ENCODE measurements at regions not wholly inside any gene's neighbourhood (a gene's known extent, or its start where the extent isn't known, plus 50 kb on each side); places are given as distances from the start of the nearest gene placed in this dataset.

DNA sequence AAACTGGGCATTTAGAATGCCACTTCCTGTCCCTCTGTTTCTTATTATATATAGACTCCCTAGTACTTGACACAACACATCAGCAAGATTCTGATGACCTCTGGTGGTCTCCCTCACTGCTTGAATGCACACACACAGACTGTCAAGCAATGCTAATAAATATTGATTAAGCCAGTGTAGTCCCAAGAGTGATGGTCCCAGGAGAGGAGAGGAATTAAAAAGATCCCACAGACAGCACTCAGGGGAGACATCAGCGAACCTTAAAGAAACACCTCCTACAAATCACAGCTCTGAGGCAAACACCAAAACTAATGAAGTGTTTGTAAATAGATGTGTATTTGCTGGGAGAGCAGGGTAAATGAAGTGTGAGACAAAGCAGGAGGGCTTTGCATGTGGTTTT, 1291.2 kb downstream of the XPNPEP1 start (continued):
- TF ChIP-seq, protein P1, sequence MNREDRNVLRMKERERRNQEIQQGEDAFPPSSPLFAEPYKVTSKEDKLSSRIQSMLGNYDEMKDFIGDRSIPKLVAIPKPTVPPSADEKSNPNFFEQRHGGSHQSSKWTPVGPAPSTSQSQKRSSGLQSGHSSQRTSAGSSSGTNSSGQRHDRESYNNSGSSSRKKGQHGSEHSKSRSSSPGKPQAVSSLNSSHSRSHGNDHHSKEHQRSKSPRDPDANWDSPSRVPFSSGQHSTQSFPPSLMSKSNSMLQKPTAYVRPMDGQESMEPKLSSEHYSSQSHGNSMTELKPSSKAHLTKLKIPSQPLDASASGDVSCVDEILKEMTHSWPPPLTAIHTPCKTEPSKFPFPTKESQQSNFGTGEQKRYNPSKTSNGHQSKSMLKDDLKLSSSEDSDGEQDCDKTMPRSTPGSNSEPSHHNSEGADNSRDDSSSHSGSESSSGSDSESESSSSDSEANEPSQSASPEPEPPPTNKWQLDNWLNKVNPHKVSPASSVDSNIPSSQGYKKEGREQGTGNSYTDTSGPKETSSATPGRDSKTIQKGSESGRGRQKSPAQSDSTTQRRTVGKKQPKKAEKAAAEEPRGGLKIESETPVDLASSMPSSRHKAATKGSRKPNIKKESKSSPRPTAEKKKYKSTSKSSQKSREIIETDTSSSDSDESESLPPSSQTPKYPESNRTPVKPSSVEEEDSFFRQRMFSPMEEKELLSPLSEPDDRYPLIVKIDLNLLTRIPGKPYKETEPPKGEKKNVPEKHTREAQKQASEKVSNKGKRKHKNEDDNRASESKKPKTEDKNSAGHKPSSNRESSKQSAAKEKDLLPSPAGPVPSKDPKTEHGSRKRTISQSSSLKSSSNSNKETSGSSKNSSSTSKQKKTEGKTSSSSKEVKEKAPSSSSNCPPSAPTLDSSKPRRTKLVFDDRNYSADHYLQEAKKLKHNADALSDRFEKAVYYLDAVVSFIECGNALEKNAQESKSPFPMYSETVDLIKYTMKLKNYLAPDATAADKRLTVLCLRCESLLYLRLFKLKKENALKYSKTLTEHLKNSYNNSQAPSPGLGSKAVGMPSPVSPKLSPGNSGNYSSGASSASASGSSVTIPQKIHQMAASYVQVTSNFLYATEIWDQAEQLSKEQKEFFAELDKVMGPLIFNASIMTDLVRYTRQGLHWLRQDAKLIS (CRISPR knock-in tag; IDR thresholded peaks at IDR 0.05; ENCODE audit: borderline replicate concordance): no peak
- TF ChIP-seq, protein P2, sequence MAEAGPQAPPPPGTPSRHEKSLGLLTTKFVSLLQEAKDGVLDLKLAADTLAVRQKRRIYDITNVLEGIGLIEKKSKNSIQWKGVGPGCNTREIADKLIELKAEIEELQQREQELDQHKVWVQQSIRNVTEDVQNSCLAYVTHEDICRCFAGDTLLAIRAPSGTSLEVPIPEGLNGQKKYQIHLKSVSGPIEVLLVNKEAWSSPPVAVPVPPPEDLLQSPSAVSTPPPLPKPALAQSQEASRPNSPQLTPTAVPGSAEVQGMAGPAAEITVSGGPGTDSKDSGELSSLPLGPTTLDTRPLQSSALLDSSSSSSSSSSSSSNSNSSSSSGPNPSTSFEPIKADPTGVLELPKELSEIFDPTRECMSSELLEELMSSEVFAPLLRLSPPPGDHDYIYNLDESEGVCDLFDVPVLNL (CRISPR knock-in tag; IDR thresholded peaks at IDR 0.05; ENCODE audit: borderline replicate concordance, low read depth): no peak
- TF ChIP-seq, protein P3, sequence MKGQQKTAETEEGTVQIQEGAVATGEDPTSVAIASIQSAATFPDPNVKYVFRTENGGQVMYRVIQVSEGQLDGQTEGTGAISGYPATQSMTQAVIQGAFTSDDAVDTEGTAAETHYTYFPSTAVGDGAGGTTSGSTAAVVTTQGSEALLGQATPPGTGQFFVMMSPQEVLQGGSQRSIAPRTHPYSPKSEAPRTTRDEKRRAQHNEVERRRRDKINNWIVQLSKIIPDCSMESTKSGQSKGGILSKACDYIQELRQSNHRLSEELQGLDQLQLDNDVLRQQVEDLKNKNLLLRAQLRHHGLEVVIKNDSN (CRISPR knock-in tag; IDR thresholded peaks at IDR 0.05): no peak
- TF ChIP-seq NFE2L1 (CRISPR knock-in tag; IDR thresholded peaks at IDR 0.05) (no peak), RELA (CRISPR knock-in tag; IDR thresholded peaks at IDR 0.05; ENCODE audit: borderline replicate concordance) (no peak), NR1H2 (CRISPR knock-in tag; IDR thresholded peaks at IDR 0.05) (no peak), FOXP1 (CRISPR knock-in tag; IDR thresholded peaks at IDR 0.05; ENCODE audit: borderline replicate concordance) (no peak), MXD4 (CRISPR knock-in tag; IDR thresholded peaks at IDR 0.05; ENCODE audit: borderline replicate concordance) (no peak)

DNA sequence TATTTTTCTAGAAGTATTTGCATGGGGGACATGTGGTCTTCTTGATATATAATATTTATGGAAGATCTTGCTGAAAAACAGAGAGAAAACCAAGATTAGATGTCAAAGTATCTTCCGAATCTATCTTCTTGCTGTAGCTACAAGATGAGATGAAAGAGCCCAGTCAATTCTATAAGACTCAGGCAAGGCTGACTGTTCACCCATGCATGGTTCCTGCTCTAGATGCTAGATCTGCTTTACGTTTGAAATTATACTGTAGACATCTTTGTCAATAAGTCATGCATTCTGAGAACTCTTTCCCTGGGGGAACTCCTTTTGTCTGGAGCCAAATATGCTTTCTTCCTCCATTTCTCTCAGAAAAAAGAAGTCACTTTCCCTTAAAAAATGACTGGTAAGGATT, 1292.0 kb downstream of the XPNPEP1 start:
- Mint-ChIP-seq H3K4me3 (no peak overlapping the region), H3K27me3 (ENCODE audit: low read depth) (peaks cover 4% of the 10 kb centered on the region), H3K9me3 (no peaks in the 10 kb centered on the region), H3K27ac (no peak overlapping the region), H3K4me1 (no peaks in the 10 kb centered on the region), H3K36me3 (no peaks in the 10 kb centered on the region)
- ATAC-seq (no peak), DNase-seq (ENCODE audit: low spot score) (no peak)
- ChIA-PET CTCF (no interaction called here), POLR2A (no interaction called here)
- TF ChIP-seq, protein P4, sequence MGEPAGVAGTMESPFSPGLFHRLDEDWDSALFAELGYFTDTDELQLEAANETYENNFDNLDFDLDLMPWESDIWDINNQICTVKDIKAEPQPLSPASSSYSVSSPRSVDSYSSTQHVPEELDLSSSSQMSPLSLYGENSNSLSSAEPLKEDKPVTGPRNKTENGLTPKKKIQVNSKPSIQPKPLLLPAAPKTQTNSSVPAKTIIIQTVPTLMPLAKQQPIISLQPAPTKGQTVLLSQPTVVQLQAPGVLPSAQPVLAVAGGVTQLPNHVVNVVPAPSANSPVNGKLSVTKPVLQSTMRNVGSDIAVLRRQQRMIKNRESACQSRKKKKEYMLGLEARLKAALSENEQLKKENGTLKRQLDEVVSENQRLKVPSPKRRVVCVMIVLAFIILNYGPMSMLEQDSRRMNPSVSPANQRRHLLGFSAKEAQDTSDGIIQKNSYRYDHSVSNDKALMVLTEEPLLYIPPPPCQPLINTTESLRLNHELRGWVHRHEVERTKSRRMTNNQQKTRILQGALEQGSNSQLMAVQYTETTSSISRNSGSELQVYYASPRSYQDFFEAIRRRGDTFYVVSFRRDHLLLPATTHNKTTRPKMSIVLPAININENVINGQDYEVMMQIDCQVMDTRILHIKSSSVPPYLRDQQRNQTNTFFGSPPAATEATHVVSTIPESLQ (CRISPR knock-in tag; IDR thresholded peaks at IDR 0.05): no peak
- TF ChIP-seq, protein P5, sequence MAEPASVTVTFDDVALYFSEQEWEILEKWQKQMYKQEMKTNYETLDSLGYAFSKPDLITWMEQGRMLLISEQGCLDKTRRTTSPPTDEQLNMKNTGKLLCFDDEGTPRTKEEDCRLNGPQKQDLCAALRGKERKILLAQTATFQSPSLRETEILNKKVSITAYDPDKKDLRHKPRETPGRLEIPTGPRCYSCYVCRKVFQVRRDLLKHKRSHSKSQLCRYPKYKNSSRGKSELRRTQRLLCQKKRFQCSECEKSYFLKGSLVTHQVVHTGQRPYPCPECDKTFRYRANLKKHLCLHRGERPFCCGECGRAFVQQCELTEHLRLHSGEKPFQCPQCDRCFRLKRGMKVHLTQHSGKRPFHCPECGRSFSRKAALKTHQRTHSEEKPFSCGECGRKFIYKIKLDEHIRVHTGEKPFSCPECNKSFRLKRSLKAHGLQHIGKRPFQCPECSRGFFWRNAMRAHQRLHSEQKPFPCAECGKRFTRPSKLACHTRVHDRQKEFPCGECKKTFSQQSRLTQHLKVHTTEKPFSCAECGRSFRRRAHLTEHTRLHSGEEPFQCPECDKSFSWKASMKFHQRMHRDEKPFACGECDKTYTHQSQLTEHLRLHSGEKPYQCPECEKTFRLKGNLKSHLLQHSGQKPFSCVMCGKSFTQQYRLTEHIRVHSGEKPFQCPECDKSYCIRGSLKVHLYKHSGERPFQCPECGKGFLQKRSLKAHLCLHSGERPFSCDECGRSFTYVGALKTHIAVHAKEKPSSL (CRISPR knock-in tag; conservative IDR thresholded peaks at IDR 0.05): no peak
- TF ChIP-seq CBFB (CRISPR knock-in tag; IDR thresholded peaks at IDR 0.05; ENCODE audit: low read depth) (no peak), NFYB (CRISPR knock-in tag; conservative IDR thresholded peaks at IDR 0.05; ENCODE audit: low read depth) (no peak), ZNF416 (CRISPR knock-in tag; IDR thresholded peaks at IDR 0.05) (no peak), GABPB1 (CRISPR knock-in tag; IDR thresholded peaks at IDR 0.05) (no peak), SMAD3 (CRISPR knock-in tag; IDR thresholded peaks at IDR 0.05; ENCODE audit: borderline replicate concordance) (no peak)
- TF ChIP-seq, protein P6, sequence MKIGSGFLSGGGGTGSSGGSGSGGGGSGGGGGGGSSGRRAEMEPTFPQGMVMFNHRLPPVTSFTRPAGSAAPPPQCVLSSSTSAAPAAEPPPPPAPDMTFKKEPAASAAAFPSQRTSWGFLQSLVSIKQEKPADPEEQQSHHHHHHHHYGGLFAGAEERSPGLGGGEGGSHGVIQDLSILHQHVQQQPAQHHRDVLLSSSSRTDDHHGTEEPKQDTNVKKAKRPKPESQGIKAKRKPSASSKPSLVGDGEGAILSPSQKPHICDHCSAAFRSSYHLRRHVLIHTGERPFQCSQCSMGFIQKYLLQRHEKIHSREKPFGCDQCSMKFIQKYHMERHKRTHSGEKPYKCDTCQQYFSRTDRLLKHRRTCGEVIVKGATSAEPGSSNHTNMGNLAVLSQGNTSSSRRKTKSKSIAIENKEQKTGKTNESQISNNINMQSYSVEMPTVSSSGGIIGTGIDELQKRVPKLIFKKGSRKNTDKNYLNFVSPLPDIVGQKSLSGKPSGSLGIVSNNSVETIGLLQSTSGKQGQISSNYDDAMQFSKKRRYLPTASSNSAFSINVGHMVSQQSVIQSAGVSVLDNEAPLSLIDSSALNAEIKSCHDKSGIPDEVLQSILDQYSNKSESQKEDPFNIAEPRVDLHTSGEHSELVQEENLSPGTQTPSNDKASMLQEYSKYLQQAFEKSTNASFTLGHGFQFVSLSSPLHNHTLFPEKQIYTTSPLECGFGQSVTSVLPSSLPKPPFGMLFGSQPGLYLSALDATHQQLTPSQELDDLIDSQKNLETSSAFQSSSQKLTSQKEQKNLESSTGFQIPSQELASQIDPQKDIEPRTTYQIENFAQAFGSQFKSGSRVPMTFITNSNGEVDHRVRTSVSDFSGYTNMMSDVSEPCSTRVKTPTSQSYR (CRISPR knock-in tag; IDR thresholded peaks at IDR 0.05): no peak
- TF ChIP-seq, protein P7, sequence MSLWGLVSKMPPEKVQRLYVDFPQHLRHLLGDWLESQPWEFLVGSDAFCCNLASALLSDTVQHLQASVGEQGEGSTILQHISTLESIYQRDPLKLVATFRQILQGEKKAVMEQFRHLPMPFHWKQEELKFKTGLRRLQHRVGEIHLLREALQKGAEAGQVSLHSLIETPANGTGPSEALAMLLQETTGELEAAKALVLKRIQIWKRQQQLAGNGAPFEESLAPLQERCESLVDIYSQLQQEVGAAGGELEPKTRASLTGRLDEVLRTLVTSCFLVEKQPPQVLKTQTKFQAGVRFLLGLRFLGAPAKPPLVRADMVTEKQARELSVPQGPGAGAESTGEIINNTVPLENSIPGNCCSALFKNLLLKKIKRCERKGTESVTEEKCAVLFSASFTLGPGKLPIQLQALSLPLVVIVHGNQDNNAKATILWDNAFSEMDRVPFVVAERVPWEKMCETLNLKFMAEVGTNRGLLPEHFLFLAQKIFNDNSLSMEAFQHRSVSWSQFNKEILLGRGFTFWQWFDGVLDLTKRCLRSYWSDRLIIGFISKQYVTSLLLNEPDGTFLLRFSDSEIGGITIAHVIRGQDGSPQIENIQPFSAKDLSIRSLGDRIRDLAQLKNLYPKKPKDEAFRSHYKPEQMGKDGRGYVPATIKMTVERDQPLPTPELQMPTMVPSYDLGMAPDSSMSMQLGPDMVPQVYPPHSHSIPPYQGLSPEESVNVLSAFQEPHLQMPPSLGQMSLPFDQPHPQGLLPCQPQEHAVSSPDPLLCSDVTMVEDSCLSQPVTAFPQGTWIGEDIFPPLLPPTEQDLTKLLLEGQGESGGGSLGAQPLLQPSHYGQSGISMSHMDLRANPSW (CRISPR knock-in tag; conservative IDR thresholded peaks at IDR 0.05; ENCODE audit: low read depth): no peak
- TF ChIP-seq, protein P8, sequence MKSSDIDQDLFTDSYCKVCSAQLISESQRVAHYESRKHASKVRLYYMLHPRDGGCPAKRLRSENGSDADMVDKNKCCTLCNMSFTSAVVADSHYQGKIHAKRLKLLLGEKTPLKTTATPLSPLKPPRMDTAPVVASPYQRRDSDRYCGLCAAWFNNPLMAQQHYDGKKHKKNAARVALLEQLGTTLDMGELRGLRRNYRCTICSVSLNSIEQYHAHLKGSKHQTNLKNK (CRISPR knock-in tag; IDR thresholded peaks at IDR 0.05): no peak
- TF ChIP-seq, protein P9, sequence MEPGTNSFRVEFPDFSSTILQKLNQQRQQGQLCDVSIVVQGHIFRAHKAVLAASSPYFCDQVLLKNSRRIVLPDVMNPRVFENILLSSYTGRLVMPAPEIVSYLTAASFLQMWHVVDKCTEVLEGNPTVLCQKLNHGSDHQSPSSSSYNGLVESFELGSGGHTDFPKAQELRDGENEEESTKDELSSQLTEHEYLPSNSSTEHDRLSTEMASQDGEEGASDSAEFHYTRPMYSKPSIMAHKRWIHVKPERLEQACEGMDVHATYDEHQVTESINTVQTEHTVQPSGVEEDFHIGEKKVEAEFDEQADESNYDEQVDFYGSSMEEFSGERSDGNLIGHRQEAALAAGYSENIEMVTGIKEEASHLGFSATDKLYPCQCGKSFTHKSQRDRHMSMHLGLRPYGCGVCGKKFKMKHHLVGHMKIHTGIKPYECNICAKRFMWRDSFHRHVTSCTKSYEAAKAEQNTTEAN (CRISPR knock-in tag; IDR thresholded peaks at IDR 0.05): no peak

All from WTC11 (cell line).